HCT116 (cell line): ENCODE measurements at regions not wholly inside any gene's neighbourhood (a gene's known extent, or its start where the extent isn't known, plus 50 kb on each side); places are given as distances from the start of the nearest gene placed in this dataset.

ENCODE experiments used
- ATAC-seq: fragments of 200-7000 bp; cut with Tn5 transposase; 2 replicates; pipeline ENCODE4 v1.9.1; 2020; ENCODE audit warnings: mild to moderate bottlenecking, moderate library complexity
- BruUV-seq: library from RNA; stranded (reverse); fragments of 400-500 nt; replicated peaks from 2 replicates; lab custom pipeline; 2021; lab: Mats Ljungman, UMichigan
- CTCF ChIA-PET: fragments of 300-600 bp; sonication (Branson Sonifier 250); formaldehyde crosslinking; loops from one replicate; lab custom pipeline; 2021; ENCODE audit warnings: antibody characterized with exemption; lab: Charles Lee
- POLR2A ChIA-PET: fragments of 300-600, 350-600 bp; sonication (Branson Sonifier 250); formaldehyde crosslinking; loops from one replicate; lab custom pipeline; 2021; ENCODE audit warnings: antibody characterized with exemption; lab: Charles Lee
- RAD21 ChIA-PET, 2 experiments: fragments of 300-600 bp; sonication (Branson Sonifier 250); formaldehyde crosslinking; loops; one replicate each; lab custom pipeline; 2023; ENCODE audit warnings: low total read pairs in 2 of 2; ENCODE audit not compliant: uncharacterized antibody in 2 of 2, unreplicated experiment in 2 of 2, low non-redundant PET in 1 of 2; lab: Charles Lee
- DNase-seq: peaks from one replicate; pipeline ENCODE4 v3.0.0-alpha.2; 2010; ENCODE audit warnings: low read depth, low spot score
- H2AFZ ChIP-seq: fragments of 200-600 bp; shearing (Covaris generic), sonication (generic); 2 replicates; pipeline ENCODE4 v1.6.1; 2017; ENCODE audit warnings: low read depth, mixed run types, mixed read lengths, antibody characterized with exemption, low read length; ENCODE audit not compliant: poor library complexity, severe bottlenecking
- H3K27ac ChIP-seq: 2 replicates; pipeline ENCODE4 v1.5.1; 2012; ENCODE audit warnings: low read depth, low read length
- H3K27me3 ChIP-seq: fragments of 200-600 bp; sonication (generic); 2 replicates; pipeline ENCODE4 v1.6.1; 2016; ENCODE audit warnings: mixed run types, low read length, mixed read lengths; ENCODE audit not compliant: insufficient read depth
- H3K36me3 ChIP-seq, 2 experiments: fragments of 200-500 bp in 1 of 2; fragments of 200-600 bp in 1 of 2; sonication (Bioruptor generic) in 1 of 2; sonication (generic) in 1 of 2; 2 replicates each; pipeline versions ENCODE4 v1.5.1 to v1.6.1; 2014 to 2016; ENCODE audit warnings: low read length in 2 of 2, inconsistent platforms in 1 of 2, mixed read lengths in 1 of 2, mixed run types in 1 of 2; ENCODE audit not compliant: insufficient read depth in 2 of 2, control insufficient read depth in 1 of 2
- H3K4me1 ChIP-seq, 2 experiments: fragments of 200-600 bp in 1 of 2; sonication (generic) in 1 of 2; 2 replicates each; pipeline versions ENCODE4 v1.5.1 to v1.6.1; 2012 to 2017; ENCODE audit warnings: low read length in 2 of 2, inconsistent platforms in 1 of 2, mild to moderate bottlenecking in 1 of 2, mixed read lengths in 1 of 2, mixed run types in 1 of 2, moderate library complexity in 1 of 2; ENCODE audit not compliant: insufficient read depth in 2 of 2, control insufficient read depth in 1 of 2
- H3K4me2 ChIP-seq: fragments of 200-600 bp; sonication (generic); 2 replicates; pipeline ENCODE4 v1.6.1; 2017; ENCODE audit warnings: mixed run types, low read length, mixed read lengths
- H3K4me3 ChIP-seq, 2 experiments: fragments of 200-600 bp in 1 of 2; sonication (generic) in 1 of 2; replicated peaks in 1 of 2; 2 replicates each; pipeline ENCODE4 v1.5.1; 2011 to 2016; ENCODE audit warnings: low read length in 2 of 2, control low read depth in 1 of 2, low read depth in 1 of 2, mild to moderate bottlenecking in 1 of 2, mixed read lengths in 1 of 2, mixed run types in 1 of 2
- H3K79me2 ChIP-seq: fragments of 200-600 bp; sonication (generic); 2 replicates; pipeline ENCODE4 v1.6.1; 2017; ENCODE audit warnings: mild to moderate bottlenecking, mixed run types, low read length, moderate library complexity, mixed read lengths; ENCODE audit not compliant: insufficient read depth
- H3K9ac ChIP-seq: fragments of 200-600 bp; sonication (generic); 2 replicates; pipeline ENCODE4 v1.6.1; 2016; ENCODE audit warnings: low read length, mixed read lengths
- H3K9me2 ChIP-seq: fragments of 200-600 bp; sonication (generic), shearing (Covaris generic); 2 replicates; pipeline ENCODE4 v1.6.1; 2017; ENCODE audit warnings: mixed run types, mild to moderate bottlenecking, moderate library complexity; ENCODE audit not compliant: insufficient read depth
- H3K9me3 ChIP-seq, 2 experiments: fragments of 200-500 bp in 1 of 2; fragments of 200-600 bp in 1 of 2; sonication (Bioruptor generic) in 1 of 2; sonication (generic) in 1 of 2; 2 replicates each; pipeline ENCODE4 v1.6.1; 2014 to 2017; ENCODE audit warnings: low read length in 2 of 2, mixed read lengths in 2 of 2, inconsistent platforms in 1 of 2, low read depth in 1 of 2, mild to moderate bottlenecking in 1 of 2, mixed run types in 1 of 2, moderate library complexity in 1 of 2; ENCODE audit not compliant: control insufficient read depth in 1 of 2, insufficient read depth in 1 of 2
- H4K20me1 ChIP-seq: fragments of 200-600 bp; sonication (generic), shearing (Covaris generic); 2 replicates; pipeline ENCODE4 v1.6.1; 2017; ENCODE audit warnings: mixed run types, mild to moderate bottlenecking, moderate library complexity; ENCODE audit not compliant: insufficient read depth
- EGR1 ChIP-seq: IDR thresholded peaks from 2 replicates; pipeline ENCODE4 v1.6.1; 2012; ENCODE audit warnings: low read depth
- ELF1 ChIP-seq: IDR thresholded peaks from 2 replicates; pipeline ENCODE4 v1.6.1; 2012; ENCODE audit warnings: low read depth, borderline replicate concordance
- EZH2phosphoT487 ChIP-seq: fragments of 200-600 bp; IDR thresholded peaks from 2 replicates; pipeline ENCODE4 v1.6.1; 2018; ENCODE audit warnings: antibody characterized with exemption, borderline replicate concordance
- JUND ChIP-seq: IDR thresholded peaks from 2 replicates; pipeline ENCODE4 v1.6.1; 2012
- POLR2A ChIP-seq: IDR thresholded peaks from 2 replicates; pipeline ENCODE4 v1.7.0; 2011; ENCODE audit warnings: borderline replicate concordance; ENCODE audit not compliant: insufficient read depth, insufficient read length; ENCODE audit errors: extremely low read depth
- POLR2AphosphoS5 ChIP-seq: IDR thresholded peaks from 2 replicates; pipeline ENCODE4 v1.6.1; 2011; ENCODE audit warnings: mild to moderate bottlenecking, low read depth, low read length, moderate library complexity
- RAD21 ChIP-seq: IDR thresholded peaks from 2 replicates; pipeline ENCODE4 v1.6.1; 2012; ENCODE audit warnings: low read depth, mild to moderate bottlenecking
- SRF ChIP-seq: IDR thresholded peaks from 2 replicates; pipeline ENCODE4 v1.6.1; 2012; ENCODE audit warnings: low read depth
- YY1 ChIP-seq: IDR thresholded peaks from 2 replicates; pipeline ENCODE4 v1.6.1; 2011; ENCODE audit warnings: low read length, low read depth, moderate library complexity, mild to moderate bottlenecking; ENCODE audit not compliant: insufficient replicate concordance; ENCODE audit errors: extremely low read depth
- ZFX ChIP-seq: fragments of 450-650 bp; IDR thresholded peaks from 2 replicates; pipeline ENCODE4 v1.6.1; 2017
- ZNF274 ChIP-seq: fragments of 200-500 bp; sonication (Bioruptor generic); IDR thresholded peaks from 2 replicates; pipeline ENCODE4 v1.6.1; 2014; ENCODE audit warnings: mild to moderate bottlenecking, low read depth, low read length, inconsistent platforms
- intact Hi-C: fragments of 100-400 bp; cut with micrococcal nuclease; formaldehyde crosslinking; loops from 2 replicates; pipeline ENCODE4 v1.10.0; 2022
- TF ChIP-seq, protein P1 (sequence below): IDR thresholded peaks from 2 replicates; pipeline ENCODE4 v1.6.1; 2012; ENCODE audit warnings: low read depth
- TF ChIP-seq, protein P2 (sequence below): IDR thresholded peaks from 2 replicates; pipeline ENCODE4 v1.6.1; 2012
- TF ChIP-seq, protein P3 (sequence below), 3 experiments: fragments of 200-600 bp in 1 of 3; sonication (generic) in 1 of 3; IDR thresholded peaks in 2 of 3; conservative IDR thresholded peaks in 1 of 3; 2 replicates each; pipeline ENCODE4 v1.5.1; 2012 to 2017; ENCODE audit warnings: low read depth in 2 of 3, low read length in 2 of 3, antibody characterized with exemption in 1 of 3, borderline replicate concordance in 1 of 3, control low read depth in 1 of 3, mild to moderate bottlenecking in 1 of 3, mixed read lengths in 1 of 3, mixed run types in 1 of 3, moderate library complexity in 1 of 3; ENCODE audit not compliant: insufficient read depth in 1 of 3

DNA sequence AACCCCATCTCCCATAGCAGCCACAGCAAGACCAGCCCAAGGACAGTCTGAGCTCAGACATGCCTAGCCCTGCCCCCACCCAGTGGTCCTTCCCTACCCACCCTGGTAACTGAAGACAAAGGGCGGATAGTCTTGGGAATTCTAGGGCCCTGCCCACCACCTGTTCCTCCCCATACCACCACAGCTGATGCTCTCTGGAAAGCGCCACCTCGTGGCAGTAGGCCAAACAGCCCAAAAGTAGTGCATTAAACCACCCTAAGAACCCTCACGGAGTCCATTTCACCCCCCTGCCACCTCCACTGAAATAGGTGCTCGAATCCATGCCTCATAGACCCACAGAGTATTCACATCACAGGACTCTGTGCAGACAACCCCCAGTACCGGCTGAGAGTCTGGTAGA lies 1021.4 kb downstream of the CDH8 start:
- Histone ChIP-seq H4K20me1 (no peaks in the 10 kb centered on the region), H2AFZ (no peak overlapping the region), H3K4me2 (no peak overlapping the region), H3K4me1 (no peaks in the 10 kb centered on the region), H3K27me3 (no peaks in the 10 kb centered on the region), H3K36me3 (no peaks in the 10 kb centered on the region), H3K27ac (no peak overlapping the region), H3K4me3 (no peak overlapping the region), H3K9ac (no peak overlapping the region), H3K9me2 (no peaks in the 10 kb centered on the region), H3K79me2 (no peaks in the 10 kb centered on the region), H3K9me3 (peaks cover 3 to 17% of the 10 kb centered on the region in 2 experiments; a peak in 2 of 4 replicates)
- DNase-seq: no peak
- TF ChIP-seq EZH2phosphoT487 (no peak), ELF1 (no peak), ZNF274 (no peak), POLR2A (no peak), SRF (no peak), RAD21 (no peak), JUND (no peak), YY1 (no peak), EGR1 (no peak), ZFX (no peak), POLR2AphosphoS5 (no peak)
- TF ChIP-seq, protein P1, sequence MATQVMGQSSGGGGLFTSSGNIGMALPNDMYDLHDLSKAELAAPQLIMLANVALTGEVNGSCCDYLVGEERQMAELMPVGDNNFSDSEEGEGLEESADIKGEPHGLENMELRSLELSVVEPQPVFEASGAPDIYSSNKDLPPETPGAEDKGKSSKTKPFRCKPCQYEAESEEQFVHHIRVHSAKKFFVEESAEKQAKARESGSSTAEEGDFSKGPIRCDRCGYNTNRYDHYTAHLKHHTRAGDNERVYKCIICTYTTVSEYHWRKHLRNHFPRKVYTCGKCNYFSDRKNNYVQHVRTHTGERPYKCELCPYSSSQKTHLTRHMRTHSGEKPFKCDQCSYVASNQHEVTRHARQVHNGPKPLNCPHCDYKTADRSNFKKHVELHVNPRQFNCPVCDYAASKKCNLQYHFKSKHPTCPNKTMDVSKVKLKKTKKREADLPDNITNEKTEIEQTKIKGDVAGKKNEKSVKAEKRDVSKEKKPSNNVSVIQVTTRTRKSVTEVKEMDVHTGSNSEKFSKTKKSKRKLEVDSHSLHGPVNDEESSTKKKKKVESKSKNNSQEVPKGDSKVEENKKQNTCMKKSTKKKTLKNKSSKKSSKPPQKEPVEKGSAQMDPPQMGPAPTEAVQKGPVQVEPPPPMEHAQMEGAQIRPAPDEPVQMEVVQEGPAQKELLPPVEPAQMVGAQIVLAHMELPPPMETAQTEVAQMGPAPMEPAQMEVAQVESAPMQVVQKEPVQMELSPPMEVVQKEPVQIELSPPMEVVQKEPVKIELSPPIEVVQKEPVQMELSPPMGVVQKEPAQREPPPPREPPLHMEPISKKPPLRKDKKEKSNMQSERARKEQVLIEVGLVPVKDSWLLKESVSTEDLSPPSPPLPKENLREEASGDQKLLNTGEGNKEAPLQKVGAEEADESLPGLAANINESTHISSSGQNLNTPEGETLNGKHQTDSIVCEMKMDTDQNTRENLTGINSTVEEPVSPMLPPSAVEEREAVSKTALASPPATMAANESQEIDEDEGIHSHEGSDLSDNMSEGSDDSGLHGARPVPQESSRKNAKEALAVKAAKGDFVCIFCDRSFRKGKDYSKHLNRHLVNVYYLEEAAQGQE: no peak
- TF ChIP-seq, protein P2, sequence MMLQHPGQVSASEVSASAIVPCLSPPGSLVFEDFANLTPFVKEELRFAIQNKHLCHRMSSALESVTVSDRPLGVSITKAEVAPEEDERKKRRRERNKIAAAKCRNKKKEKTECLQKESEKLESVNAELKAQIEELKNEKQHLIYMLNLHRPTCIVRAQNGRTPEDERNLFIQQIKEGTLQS: no peak
- TF ChIP-seq, protein P3, sequence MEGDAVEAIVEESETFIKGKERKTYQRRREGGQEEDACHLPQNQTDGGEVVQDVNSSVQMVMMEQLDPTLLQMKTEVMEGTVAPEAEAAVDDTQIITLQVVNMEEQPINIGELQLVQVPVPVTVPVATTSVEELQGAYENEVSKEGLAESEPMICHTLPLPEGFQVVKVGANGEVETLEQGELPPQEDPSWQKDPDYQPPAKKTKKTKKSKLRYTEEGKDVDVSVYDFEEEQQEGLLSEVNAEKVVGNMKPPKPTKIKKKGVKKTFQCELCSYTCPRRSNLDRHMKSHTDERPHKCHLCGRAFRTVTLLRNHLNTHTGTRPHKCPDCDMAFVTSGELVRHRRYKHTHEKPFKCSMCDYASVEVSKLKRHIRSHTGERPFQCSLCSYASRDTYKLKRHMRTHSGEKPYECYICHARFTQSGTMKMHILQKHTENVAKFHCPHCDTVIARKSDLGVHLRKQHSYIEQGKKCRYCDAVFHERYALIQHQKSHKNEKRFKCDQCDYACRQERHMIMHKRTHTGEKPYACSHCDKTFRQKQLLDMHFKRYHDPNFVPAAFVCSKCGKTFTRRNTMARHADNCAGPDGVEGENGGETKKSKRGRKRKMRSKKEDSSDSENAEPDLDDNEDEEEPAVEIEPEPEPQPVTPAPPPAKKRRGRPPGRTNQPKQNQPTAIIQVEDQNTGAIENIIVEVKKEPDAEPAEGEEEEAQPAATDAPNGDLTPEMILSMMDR (IDR thresholded peaks at IDR 0.05 in 2 of 3, conservative IDR thresholded peaks at IDR 0.05 in 1 of 3; ENCODE audit: borderline replicate concordance in 1 of 3, insufficient read depth in 1 of 3, low read depth in 2 of 3, low read length in 2 of 3): no peak
- POLR2A ChIA-PET: no interaction called here
- RAD21 ChIA-PET: no interaction called here
- CTCF ChIA-PET: no interaction called here
- intact Hi-C loops: no loop called here
- BruUV-seq: no TSS peak
- ATAC-seq: no peak
